Ascending aorta (tissue), 2 donors: ENCODE measurements at regions not wholly inside any gene's neighbourhood (a gene's known extent, or its start where the extent isn't known, plus 50 kb on each side); places are given as distances from the start of the nearest gene placed in this dataset.

Experiments used
- DNase-seq, 2 donors: peaks; one replicate each; pipeline ENCODE4 v3.0.0-alpha.2; 2019; ENCODE audit warnings: low spot score in 2 of 2
- H3K27ac ChIP-seq, 2 donors: fragments of 200-600 bp; sonication (generic); one replicate each; pipeline ENCODE4 v1.5.1; 2016 to 2017; ENCODE audit warnings: mild to moderate bottlenecking in 1 of 2
- H3K27me3 ChIP-seq: fragments of 200-600 bp; sonication (generic); one replicate; pipeline ENCODE4 v1.5.1; 2017
- H3K36me3 ChIP-seq, 2 donors: fragments of 200-600 bp; sonication (generic); one replicate each; pipeline ENCODE4 v1.5.1; 2016
- H3K4me1 ChIP-seq, 2 donors: fragments of 200-600 bp; sonication (generic); one replicate each; pipeline ENCODE4 v1.5.1; 2016 to 2017; ENCODE audit warnings: mild to moderate bottlenecking in 1 of 2
- H3K4me3 ChIP-seq, 2 donors: fragments of 200-600 bp; sonication (generic); one replicate each; pipeline ENCODE4 v1.5.1; 2016 to 2017; ENCODE audit warnings: mild to moderate bottlenecking in 1 of 2
- H3K9me3 ChIP-seq, 2 donors: fragments of 200-600 bp; sonication (generic); one replicate each; pipeline ENCODE4 v1.5.1; 2016
- intact Hi-C: fragments of 100-400 bp; cut with DNase I; formaldehyde crosslinking; loops from one replicate; pipeline ENCODE4 v1.15.1; 2023
- TF ChIP-seq, protein P1 (sequence below), 3 experiments: fragments of 200-600 bp in 2 of 3; fragments of 450-650 bp in 1 of 3; sonication (generic) in 2 of 3; IDR thresholded peaks; one replicate each; pipeline ENCODE4 v1.5.1; 2016 to 2019; ENCODE audit warnings: antibody characterized with exemption in 3 of 3, mild to moderate bottlenecking in 1 of 3, moderate library complexity in 1 of 3

DNA sequence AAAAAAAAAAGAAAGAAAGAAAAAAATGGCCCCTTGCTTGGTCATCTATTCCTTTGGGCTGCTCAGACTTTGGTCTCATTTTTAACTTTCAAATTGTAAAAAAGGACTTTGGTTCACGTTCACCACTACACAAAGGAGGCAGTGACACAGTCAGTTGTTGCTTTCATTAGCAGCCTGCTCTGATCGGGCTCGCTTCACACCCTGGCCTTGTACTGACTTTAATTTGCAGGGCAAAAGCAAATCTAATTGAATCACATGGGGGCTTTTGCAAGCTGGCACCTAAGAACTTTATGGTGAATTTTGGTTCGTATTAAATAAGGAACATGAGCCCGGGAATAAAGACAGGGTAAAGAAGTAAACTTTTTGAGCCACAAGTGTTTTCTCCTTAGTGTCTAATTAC lies 103.6 kb upstream of the CDH11 start:
- Histone ChIP-seq H3K27ac (no peak overlapping the region), H3K9me3 (no peaks in the 10 kb centered on the region), H3K27me3 (no peaks in the 10 kb centered on the region), H3K4me1 (no peaks in the 10 kb centered on the region), H3K36me3 (no peaks in the 10 kb centered on the region), H3K4me3 (no peak overlapping the region)
- intact Hi-C loops, result no loop called here
- no peak for DNase-seq
- TF ChIP-seq, protein P1, sequence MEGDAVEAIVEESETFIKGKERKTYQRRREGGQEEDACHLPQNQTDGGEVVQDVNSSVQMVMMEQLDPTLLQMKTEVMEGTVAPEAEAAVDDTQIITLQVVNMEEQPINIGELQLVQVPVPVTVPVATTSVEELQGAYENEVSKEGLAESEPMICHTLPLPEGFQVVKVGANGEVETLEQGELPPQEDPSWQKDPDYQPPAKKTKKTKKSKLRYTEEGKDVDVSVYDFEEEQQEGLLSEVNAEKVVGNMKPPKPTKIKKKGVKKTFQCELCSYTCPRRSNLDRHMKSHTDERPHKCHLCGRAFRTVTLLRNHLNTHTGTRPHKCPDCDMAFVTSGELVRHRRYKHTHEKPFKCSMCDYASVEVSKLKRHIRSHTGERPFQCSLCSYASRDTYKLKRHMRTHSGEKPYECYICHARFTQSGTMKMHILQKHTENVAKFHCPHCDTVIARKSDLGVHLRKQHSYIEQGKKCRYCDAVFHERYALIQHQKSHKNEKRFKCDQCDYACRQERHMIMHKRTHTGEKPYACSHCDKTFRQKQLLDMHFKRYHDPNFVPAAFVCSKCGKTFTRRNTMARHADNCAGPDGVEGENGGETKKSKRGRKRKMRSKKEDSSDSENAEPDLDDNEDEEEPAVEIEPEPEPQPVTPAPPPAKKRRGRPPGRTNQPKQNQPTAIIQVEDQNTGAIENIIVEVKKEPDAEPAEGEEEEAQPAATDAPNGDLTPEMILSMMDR (IDR thresholded peaks at IDR 0.05), result no peak

DNA sequence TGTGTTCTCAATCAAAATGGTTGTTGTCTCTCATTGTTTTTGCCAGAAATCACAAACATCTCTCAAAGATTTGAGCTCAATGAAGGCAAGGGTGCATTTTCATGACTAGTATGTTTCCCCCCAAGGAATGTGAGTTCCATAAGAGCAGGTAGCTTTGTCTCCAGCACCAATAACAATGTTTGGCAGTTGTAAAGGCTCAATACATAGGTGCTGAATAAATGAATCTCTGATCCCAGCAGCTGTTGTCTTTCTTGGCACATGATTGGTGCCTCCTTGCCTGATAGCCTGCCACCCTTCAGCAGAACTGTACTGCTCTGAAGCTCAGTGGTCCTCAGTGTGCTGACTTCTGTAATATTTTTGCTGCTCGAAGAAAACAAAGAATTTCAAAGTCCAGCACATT lies 103.1 kb upstream of the CDH11 start:
- H3K4me1 ChIP-seq, result no peaks in the 10 kb centered on the region
- no peak overlapping the region for H3K27ac ChIP-seq
- no peak overlapping the region for H3K4me3 ChIP-seq
- no peak for DNase-seq
- H3K36me3 ChIP-seq, result no peaks in the 10 kb centered on the region
- intact Hi-C loops, result no loop called here
- TF ChIP-seq, protein P1 (IDR thresholded peaks at IDR 0.05), result no peak
- H3K9me3 ChIP-seq, result no peaks in the 10 kb centered on the region
- no peaks in the 10 kb centered on the region for H3K27me3 ChIP-seq

DNA sequence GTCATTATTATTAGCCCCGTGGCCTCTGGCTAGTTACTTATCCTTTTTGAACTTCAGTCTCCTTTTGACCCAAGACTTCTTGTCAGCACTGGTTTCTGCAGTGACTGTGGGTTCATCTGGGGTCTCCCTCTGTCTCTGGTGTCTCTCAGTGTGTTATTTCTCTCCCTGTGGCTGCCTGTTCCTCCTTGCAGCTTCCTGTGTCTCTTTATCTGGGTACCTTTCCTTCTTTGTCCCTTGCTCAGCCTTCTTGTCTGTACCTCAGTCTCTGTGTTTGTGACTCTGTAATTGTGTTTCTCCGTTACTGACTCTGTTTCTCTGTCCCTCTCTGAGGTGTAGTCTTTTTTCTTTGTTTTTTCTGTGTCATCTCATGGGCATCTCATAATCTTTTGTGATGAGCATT lies 102.6 kb upstream of the CDH11 start:
- H3K27ac ChIP-seq, result no peak overlapping the region
- no peak overlapping the region for H3K4me3 ChIP-seq
- intact Hi-C loops, result no loop called here
- TF ChIP-seq, protein P1 (IDR thresholded peaks at IDR 0.05), result no peak
- DNase-seq, result no peak
- no peaks in the 10 kb centered on the region for H3K4me1 ChIP-seq
- no peaks in the 10 kb centered on the region for H3K27me3 ChIP-seq
- H3K9me3 ChIP-seq, result no peaks in the 10 kb centered on the region
- no peaks in the 10 kb centered on the region for H3K36me3 ChIP-seq

DNA sequence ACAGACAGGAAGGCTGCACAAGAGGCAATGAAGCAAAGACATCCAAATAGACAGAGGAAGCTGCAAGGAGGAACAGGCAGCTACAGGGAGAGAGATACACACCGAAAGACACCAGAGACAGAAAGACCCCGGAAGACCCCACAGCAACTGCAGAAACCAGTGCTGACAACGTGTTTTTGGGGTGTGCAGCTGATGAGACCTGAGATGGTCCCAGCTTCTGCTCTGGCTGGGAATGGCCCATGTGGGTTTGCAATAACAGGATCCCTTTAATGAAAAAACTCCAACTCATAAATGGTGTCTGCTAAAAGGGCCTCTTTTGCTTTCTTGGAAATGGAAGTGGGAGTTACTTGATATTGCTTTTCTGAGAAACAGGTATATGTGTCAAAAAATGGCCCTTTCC lies 101.5 kb upstream of the CDH11 start:
- Histone ChIP-seq H3K27me3 (no peaks in the 10 kb centered on the region), H3K27ac (no peak overlapping the region), H3K4me3 (no peak overlapping the region), H3K9me3 (no peaks in the 10 kb centered on the region), H3K4me1 (no peaks in the 10 kb centered on the region), H3K36me3 (no peaks in the 10 kb centered on the region)
- intact Hi-C loops, result no loop called here
- TF ChIP-seq, protein P1 (IDR thresholded peaks at IDR 0.05), result no peak
- DNase-seq, result no peak

DNA sequence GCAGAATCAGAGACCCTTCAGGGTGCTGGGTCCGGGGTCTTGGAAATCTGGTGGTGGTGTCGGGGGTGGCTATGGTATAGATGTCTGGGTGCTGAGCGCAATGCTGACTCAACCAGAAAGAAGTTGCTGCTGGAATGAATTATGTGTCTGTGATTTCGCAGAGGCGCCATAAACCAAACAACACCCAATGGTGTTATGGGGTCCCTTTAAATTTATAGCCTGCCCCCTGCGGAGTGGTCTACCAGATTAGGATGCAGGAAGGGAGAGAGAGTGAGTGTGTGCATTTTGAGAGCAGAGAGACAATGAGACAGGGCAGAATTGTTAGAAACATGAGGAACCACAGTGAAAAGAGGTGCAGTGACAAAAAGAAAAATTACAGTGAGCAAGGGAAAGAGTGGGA lies 100.7 kb upstream of the CDH11 start:
- DNase-seq, result no peak
- intact Hi-C loops, result no loop called here
- H3K36me3 ChIP-seq, result no peaks in the 10 kb centered on the region
- H3K9me3 ChIP-seq, result no peaks in the 10 kb centered on the region
- H3K27me3 ChIP-seq, result no peaks in the 10 kb centered on the region
- H3K4me3 ChIP-seq, result no peak overlapping the region
- H3K27ac ChIP-seq, result no peak overlapping the region
- no peaks in the 10 kb centered on the region for H3K4me1 ChIP-seq
- TF ChIP-seq, protein P1 (IDR thresholded peaks at IDR 0.05), result no peak

DNA sequence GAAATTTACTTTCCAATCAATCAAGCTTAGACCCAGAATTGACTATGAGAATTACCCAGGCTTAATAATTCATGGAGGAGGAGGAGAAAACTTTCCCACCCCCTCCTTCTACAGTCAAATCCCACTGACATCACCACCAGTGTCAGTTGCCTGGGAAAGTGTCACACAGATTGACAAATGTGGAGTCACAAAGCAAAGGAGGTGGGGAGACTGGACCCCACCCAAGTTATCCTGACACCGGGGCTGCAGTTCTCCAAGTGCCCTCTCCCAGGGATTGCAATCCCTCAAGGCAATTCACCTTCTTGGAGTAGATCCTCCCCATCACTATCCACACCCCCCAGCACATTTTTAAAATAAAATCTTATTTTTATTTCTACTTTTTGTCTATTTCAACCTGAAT lies 100.2 kb upstream of the CDH11 start:
- no peak overlapping the region for H3K27ac ChIP-seq
- no peaks in the 10 kb centered on the region for H3K27me3 ChIP-seq
- H3K9me3 ChIP-seq, result no peaks in the 10 kb centered on the region
- no peaks in the 10 kb centered on the region for H3K4me1 ChIP-seq
- no peak for DNase-seq
- intact Hi-C loops, result no loop called here
- H3K4me3 ChIP-seq, result no peak overlapping the region
- no peaks in the 10 kb centered on the region for H3K36me3 ChIP-seq
- TF ChIP-seq, protein P1 (IDR thresholded peaks at IDR 0.05), result no peak
